ENCODE measurements at regions not wholly inside any gene's neighbourhood (a gene's known extent, or its start where the extent isn't known, plus 50 kb on each side); places are given as distances from the start of the nearest gene placed in this dataset.

DNA sequence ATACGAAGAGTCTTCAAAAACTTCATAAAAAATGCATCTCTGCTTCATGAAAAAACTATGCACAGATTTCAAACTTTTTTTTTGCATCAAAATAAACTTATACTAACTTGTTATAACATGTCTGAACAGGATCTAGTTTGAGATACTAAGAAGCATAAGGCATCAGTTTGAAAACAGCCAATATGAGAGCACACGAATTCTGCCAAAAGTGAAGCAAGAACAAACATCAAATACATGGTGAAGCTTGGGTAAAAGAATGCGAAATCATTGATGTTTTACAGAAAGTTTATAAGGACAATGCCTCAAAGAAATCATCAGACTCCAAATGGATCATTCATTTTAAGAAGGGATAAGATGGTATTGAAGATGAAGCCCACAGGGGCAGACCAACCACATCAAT lies 389.1 kb upstream of the TENM4 start:
- Histone ChIP-seq H3K9me3 (no peaks in the 10 kb centered on the region), H3K27ac (no peak overlapping the region), H3K27me3 (no peaks in the 10 kb centered on the region), H3K4me1 (ENCODE audit: insufficient read depth) (peaks cover 4% of the 10 kb centered on the region), H3K4me3 (no peak overlapping the region), H3K36me3 (no peaks in the 10 kb centered on the region)
- WGBS, 3 donors, result 86 to 97% (median 87%) methylated on average over 3 of the region's 3 CpGs
- intact Hi-C loops (cut with DNase I), result no loop called here
- DNase-seq, result no peak
- no peak for TF ChIP-seq EP300 (IDR thresholded peaks at IDR 0.05)
- TF ChIP-seq, protein P1, sequence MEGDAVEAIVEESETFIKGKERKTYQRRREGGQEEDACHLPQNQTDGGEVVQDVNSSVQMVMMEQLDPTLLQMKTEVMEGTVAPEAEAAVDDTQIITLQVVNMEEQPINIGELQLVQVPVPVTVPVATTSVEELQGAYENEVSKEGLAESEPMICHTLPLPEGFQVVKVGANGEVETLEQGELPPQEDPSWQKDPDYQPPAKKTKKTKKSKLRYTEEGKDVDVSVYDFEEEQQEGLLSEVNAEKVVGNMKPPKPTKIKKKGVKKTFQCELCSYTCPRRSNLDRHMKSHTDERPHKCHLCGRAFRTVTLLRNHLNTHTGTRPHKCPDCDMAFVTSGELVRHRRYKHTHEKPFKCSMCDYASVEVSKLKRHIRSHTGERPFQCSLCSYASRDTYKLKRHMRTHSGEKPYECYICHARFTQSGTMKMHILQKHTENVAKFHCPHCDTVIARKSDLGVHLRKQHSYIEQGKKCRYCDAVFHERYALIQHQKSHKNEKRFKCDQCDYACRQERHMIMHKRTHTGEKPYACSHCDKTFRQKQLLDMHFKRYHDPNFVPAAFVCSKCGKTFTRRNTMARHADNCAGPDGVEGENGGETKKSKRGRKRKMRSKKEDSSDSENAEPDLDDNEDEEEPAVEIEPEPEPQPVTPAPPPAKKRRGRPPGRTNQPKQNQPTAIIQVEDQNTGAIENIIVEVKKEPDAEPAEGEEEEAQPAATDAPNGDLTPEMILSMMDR (IDR thresholded peaks at IDR 0.05), result no peak
- TF ChIP-seq POLR2A (IDR thresholded peaks at IDR 0.05), result no peak

DNA sequence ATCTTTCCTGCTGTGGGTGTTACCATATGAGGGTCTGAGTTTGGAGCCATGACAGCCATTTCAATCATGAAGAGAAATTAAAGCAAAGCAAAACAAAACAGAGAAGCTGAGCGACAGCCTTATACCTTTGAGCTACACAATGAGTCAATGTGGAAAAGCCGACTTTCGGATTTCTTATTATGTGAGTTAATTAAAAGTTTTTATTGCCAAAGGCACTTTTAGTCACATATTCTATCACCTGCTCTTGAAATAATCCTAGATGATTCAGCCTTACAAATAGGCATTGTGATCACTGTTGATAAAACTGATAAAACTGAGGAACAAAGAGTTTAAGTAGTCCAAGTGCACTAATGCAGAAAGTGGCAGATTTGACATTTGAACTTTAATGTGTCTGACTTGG lies 381.9 kb upstream of the TENM4 start:
- no peaks in the 10 kb centered on the region for H3K36me3 ChIP-seq
- TF ChIP-seq EP300 (IDR thresholded peaks at IDR 0.05), result no peak
- TF ChIP-seq POLR2A (IDR thresholded peaks at IDR 0.05), result no peak
- no peak overlapping the region for H3K4me3 ChIP-seq
- WGBS, 3 donors, result 96 to 99% (median 96%) methylated on average over 3 of the region's 3 CpGs
- no peaks in the 10 kb centered on the region for H3K27me3 ChIP-seq
- no peaks in the 10 kb centered on the region for H3K4me1 ChIP-seq (ENCODE audit: insufficient read depth)
- intact Hi-C loops (cut with DNase I), result no loop called here
- no peak for DNase-seq
- no peaks in the 10 kb centered on the region for H3K9me3 ChIP-seq
- no peak overlapping the region for H3K27ac ChIP-seq

DNA sequence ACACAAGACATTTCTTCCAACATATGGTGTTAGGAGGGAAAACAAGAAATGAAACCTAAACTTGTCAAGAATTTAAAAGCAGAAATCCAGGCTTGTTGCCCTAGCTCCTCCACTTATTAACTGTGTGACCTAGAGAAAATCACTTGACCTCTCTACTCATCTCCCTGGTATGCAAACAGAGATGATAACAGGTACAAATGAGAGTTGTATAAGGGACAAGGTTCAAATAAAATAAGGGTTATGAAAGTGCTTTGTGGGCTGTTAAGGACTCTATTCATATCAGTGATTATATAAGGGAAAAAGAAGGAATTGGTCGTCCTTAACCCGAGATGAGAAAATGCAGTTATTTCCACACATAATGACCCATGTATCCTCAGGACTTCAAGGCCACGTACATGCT lies 372.7 kb upstream of the TENM4 start:
- H3K4me3 ChIP-seq, result no peak overlapping the region
- 1 to 39% (median 7%) methylated on average over 3 of the region's 3 CpGs for WGBS, 3 donors

DNA sequence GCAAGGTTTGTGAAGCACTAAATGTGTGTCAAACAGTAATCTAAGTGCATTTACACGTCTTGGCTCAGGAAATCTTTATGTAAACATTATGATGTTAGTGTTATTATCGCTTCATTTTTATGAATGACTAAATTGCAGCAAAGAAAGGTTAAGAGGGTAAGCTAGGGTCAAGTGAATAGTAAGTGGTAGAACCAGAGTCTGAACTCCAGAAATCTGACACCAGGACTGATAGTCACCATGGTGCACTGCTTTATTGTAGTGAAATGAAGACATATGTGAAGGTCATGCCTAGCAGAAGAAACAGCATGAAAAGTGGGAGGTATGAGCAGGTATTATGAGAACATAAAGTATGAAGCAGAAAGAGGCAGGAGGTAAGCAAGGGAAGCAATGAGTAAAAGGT lies 368.7 kb upstream of the TENM4 start:
- intact Hi-C loops (cut with DNase I), result no loop called here
- TF ChIP-seq, protein P1 (IDR thresholded peaks at IDR 0.05), result no peak
- TF ChIP-seq EP300 (IDR thresholded peaks at IDR 0.05), result no peak
- TF ChIP-seq POLR2A (IDR thresholded peaks at IDR 0.05), result no peak
- DNase-seq, result no peak
- no peak overlapping the region for H3K27ac ChIP-seq
- no peaks in the 10 kb centered on the region for H3K4me1 ChIP-seq (ENCODE audit: insufficient read depth)
- H3K9me3 ChIP-seq, result no peaks in the 10 kb centered on the region
- H3K27me3 ChIP-seq, result no peaks in the 10 kb centered on the region
- WGBS, 3 donors, result 17 to 38% (median 27%) methylated on average over 2 of the region's 2 CpGs
- no peak overlapping the region for H3K4me3 ChIP-seq
- no peaks in the 10 kb centered on the region for H3K36me3 ChIP-seq

More for the DNA sequence above, 372.7 kb upstream of the TENM4 start:
- no peak for DNase-seq
- H3K27me3 ChIP-seq, result no peaks in the 10 kb centered on the region
- intact Hi-C loops (cut with DNase I), result no loop called here
- no peak overlapping the region for H3K27ac ChIP-seq
- no peak for TF ChIP-seq EP300 (IDR thresholded peaks at IDR 0.05)
- no peak for TF ChIP-seq POLR2A (IDR thresholded peaks at IDR 0.05)
- TF ChIP-seq, protein P1 (IDR thresholded peaks at IDR 0.05), result no peak
- H3K9me3 ChIP-seq, result no peaks in the 10 kb centered on the region
- no peaks in the 10 kb centered on the region for H3K4me1 ChIP-seq (ENCODE audit: insufficient read depth)
- no peaks in the 10 kb centered on the region for H3K36me3 ChIP-seq

DNA sequence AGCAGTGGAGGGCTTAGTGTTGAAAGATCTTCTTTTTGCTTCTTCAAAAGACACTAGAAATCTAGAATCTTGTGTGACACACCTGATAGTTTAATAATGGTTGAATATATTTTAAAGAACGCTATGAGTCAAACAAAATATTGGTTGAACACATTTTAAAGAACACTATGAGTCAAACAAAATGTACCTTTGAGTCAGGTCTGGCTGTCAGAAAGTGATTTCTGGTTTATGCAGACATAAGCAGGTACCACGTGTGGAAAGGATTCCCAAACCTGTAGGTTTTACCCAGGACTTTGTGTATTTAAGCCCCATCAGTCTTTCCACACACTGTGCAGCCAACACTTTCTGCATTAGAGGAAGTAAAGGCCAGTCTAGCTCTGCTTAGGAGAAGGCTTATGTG lies 366.7 kb upstream of the TENM4 start:
- Histone ChIP-seq H3K9me3 (no peaks in the 10 kb centered on the region), H3K36me3 (no peaks in the 10 kb centered on the region), H3K27ac (no peak overlapping the region), H3K4me1 (ENCODE audit: insufficient read depth) (no peaks in the 10 kb centered on the region), H3K4me3 (no peak overlapping the region), H3K27me3 (no peaks in the 10 kb centered on the region)
- intact Hi-C loops (cut with DNase I), result no loop called here
- 87 to 90% (median 90%) methylated on average over 2 of the region's 2 CpGs for WGBS, 3 donors
- TF ChIP-seq POLR2A (IDR thresholded peaks at IDR 0.05) (no peak), EP300 (IDR thresholded peaks at IDR 0.05) (no peak)
- TF ChIP-seq, protein P1 (IDR thresholded peaks at IDR 0.05), result no peak
- no peak for DNase-seq
